LNCaP clone FGC (cell line): ENCODE measurements at regions not wholly inside any gene's neighbourhood (a gene's known extent, or its start where the extent isn't known, plus 50 kb on each side); places are given as distances from the start of the nearest gene placed in this dataset.
"Not testable (repeated sequence)": the region's sequence is repeated elsewhere in the genome, so short reads cannot be mapped to it uniquely, and the experiment has no call there.

Experiments used
- DNase-seq: peaks from one replicate; pipeline ENCODE4 v3.0.0-alpha.2; 2011; ENCODE audit warnings: low read depth
- H3K4me3 ChIP-seq: 2 replicates; pipeline ENCODE4 v1.5.1; 2011; ENCODE audit warnings: mild to moderate bottlenecking, low read depth, low read length, control low read depth
- CTCF ChIP-seq: IDR thresholded peaks from 2 replicates; pipeline ENCODE4 v1.5.1; 2012; ENCODE audit warnings: mild to moderate bottlenecking; ENCODE audit not compliant: control insufficient read depth, insufficient read depth; ENCODE audit errors: extremely low read depth

GRCh38 chr4:3936184-3936583, 170.0 kb downstream of the ADRA2C start:
- H3K4me3 ChIP-seq, result no peak overlapping the region
- no peak for TF ChIP-seq CTCF
- DNase-seq, result no peak

- not testable (repeated sequence) for H3K4me3 ChIP-seq, DNase-seq
Observed at GRCh38 chr4:3937849-3938562, 171.8 kb downstream of the ADRA2C start.

- DNase-seq, H3K4me3 ChIP-seq: not testable (repeated sequence)
Observed at GRCh38 chr4:3938676-3939075, 172.5 kb downstream of the ADRA2C start.

GRCh38 chr4:3939954-3940591, 173.9 kb downstream of the ADRA2C start:
- H3K4me3 ChIP-seq, DNase-seq: not testable (repeated sequence)

- not testable (repeated sequence) for H3K4me3 ChIP-seq, DNase-seq
Observed at GRCh38 chr4:3941735-3942522, 175.7 kb downstream of the ADRA2C start.

- not testable (repeated sequence) for H3K4me3 ChIP-seq, DNase-seq
- peak; percentile 30 for TF ChIP-seq CTCF
Observed at GRCh38 chr4:3942569-3942971, 176.4 kb downstream of the ADRA2C start.

GRCh38 chr4:3943051-3943450, 176.9 kb downstream of the ADRA2C start:
- H3K4me3 ChIP-seq, DNase-seq: not testable (repeated sequence)

- TF ChIP-seq CTCF, result no peak
- H3K4me3 ChIP-seq, result no peak overlapping the region
- DNase-seq, result no peak
Observed at GRCh38 chr4:3945511-3946290, 179.5 kb downstream of the ADRA2C start.

GRCh38 chr4:3946553-3946952, 180.4 kb downstream of the ADRA2C start:
- not testable (repeated sequence) for H3K4me3 ChIP-seq

GRCh38 chr4:3947761-3948160, 181.6 kb downstream of the ADRA2C start:
- not testable (repeated sequence) for DNase-seq, H3K4me3 ChIP-seq

More at GRCh38 chr4:3946553-3946952, 180.4 kb downstream of the ADRA2C start:
- DNase-seq, result not testable (repeated sequence)

- not testable (repeated sequence) for DNase-seq
Observed at GRCh38 chr4:3948210-3948609, 182.0 kb downstream of the ADRA2C start.

More at GRCh38 chr4:3948210-3948609, 182.0 kb downstream of the ADRA2C start:
- not testable (repeated sequence) for H3K4me3 ChIP-seq
